ENCODE measurements at regions not wholly inside any gene's neighbourhood (a gene's known extent, or its start where the extent isn't known, plus 50 kb on each side); places are given as distances from the start of the nearest gene placed in this dataset.

- Histone ChIP-seq H3K9me3 (replicated peaks; ENCODE audit: control insufficient read depth, insufficient read depth, low read depth, low read length) (no peaks in the 10 kb centered on the region), H3K4me1 (replicated peaks in 1 of 2; ENCODE audit: control insufficient read depth in 2 of 2, insufficient read depth in 2 of 2, low read length in 2 of 2) (no peaks in the 10 kb centered on the region), H3K9ac (ENCODE audit: insufficient read depth in 1 of 2, low read depth in 2 of 2, low read length in 2 of 2) (no peak overlapping the region), H3K27ac (ENCODE audit: extremely low read depth, low read depth, low read length) (no peak overlapping the region), H4K20me1 (replicated peaks; ENCODE audit: control insufficient read depth, insufficient read depth, low read length) (no peaks in the 10 kb centered on the region), H3K27me3 (ENCODE audit: control insufficient read depth in 2 of 2, insufficient read depth in 2 of 2, low read length in 2 of 2) (no peaks in the 10 kb centered on the region), H2AFZ (ENCODE audit: low read depth, low read length) (no peak overlapping the region), H3K9me1 (ENCODE audit: control insufficient read depth, insufficient read depth, low read length) (no peaks in the 10 kb centered on the region), H3K36me3 (ENCODE audit: control insufficient read depth, insufficient read depth, low read length) (no peaks in the 10 kb centered on the region), H3K79me2 (ENCODE audit: control insufficient read depth, insufficient read depth, low read length) (no peaks in the 10 kb centered on the region), H3K4me3 (no peak overlapping the region), H3K4me2 (ENCODE audit: insufficient read depth, low read length) (no peak overlapping the region)
- POLR2A ChIA-PET = no interaction called here
- FAIRE-seq = no peak
- CTCF ChIA-PET (ENCODE audit: low intra/inter-chr PET ratio) = no interaction called here
- 4% methylated on average over 8 of the region's 8 CpGs for WGBS (ENCODE audit: insufficient coverage, low coverage, missing lambda C conversion rate)
- TF ChIP-seq ELF4 (CRISPR knock-in tag; IDR thresholded peaks at IDR 0.05) = no peak
- TF ChIP-seq TGIF2 (CRISPR knock-in tag; IDR thresholded peaks at IDR 0.05) = no peak
- TF ChIP-seq, protein P1, sequence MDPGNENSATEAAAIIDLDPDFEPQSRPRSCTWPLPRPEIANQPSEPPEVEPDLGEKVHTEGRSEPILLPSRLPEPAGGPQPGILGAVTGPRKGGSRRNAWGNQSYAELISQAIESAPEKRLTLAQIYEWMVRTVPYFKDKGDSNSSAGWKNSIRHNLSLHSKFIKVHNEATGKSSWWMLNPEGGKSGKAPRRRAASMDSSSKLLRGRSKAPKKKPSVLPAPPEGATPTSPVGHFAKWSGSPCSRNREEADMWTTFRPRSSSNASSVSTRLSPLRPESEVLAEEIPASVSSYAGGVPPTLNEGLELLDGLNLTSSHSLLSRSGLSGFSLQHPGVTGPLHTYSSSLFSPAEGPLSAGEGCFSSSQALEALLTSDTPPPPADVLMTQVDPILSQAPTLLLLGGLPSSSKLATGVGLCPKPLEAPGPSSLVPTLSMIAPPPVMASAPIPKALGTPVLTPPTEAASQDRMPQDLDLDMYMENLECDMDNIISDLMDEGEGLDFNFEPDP (CRISPR knock-in tag; IDR thresholded peaks at IDR 0.05) = no peak
- TF ChIP-seq NR2F6 (CRISPR knock-in tag; IDR thresholded peaks at IDR 0.05) = no peak
- TF ChIP-seq XRCC4 (IDR thresholded peaks at IDR 0.05; ENCODE audit: extremely low read depth, insufficient read depth, insufficient read length) = no peak
- no peak for TF ChIP-seq ZNF311 (CRISPR knock-in tag; IDR thresholded peaks at IDR 0.05)
- no peak for TF ChIP-seq MTA2 (IDR thresholded peaks at IDR 0.05; ENCODE audit: low read depth)
- no peak for TF ChIP-seq GTF2F1 (IDR thresholded peaks at IDR 0.05; ENCODE audit: low read depth, low read length)
- no peak for TF ChIP-seq NUFIP1 (IDR thresholded peaks at IDR 0.05; ENCODE audit: partially characterized antibody)
- in situ Hi-C loops (cut with MboI) (no loop called here), intact Hi-C loops (cut with micrococcal nuclease) (no loop called here)
- no peak for ATAC-seq
- DNase-seq (ENCODE audit: extremely low read depth in 1 of 4, low spot score in 3 of 4) = no peak
- BruUV-seq (replicated peaks) = no TSS peak
Measured at GRCh38 chr3:80308637-80309036, 540.8 kb upstream of the ROBO1 start.

Data from K562 (cell line).